AG04450 (cell line): ENCODE measurements at regions not wholly inside any gene's neighbourhood (a gene's known extent, or its start where the extent isn't known, plus 50 kb on each side); places are given as distances from the start of the nearest gene placed in this dataset.
"Not testable (repeated sequence)": the region's sequence is repeated elsewhere in the genome, so short reads cannot be mapped to it uniquely, and the experiment has no call there.

ENCODE experiments used
- CTCF ChIA-PET: fragments of 300-600, 350-600 bp; formaldehyde crosslinking; extraction: SDS; loops from one replicate; lab custom pipeline; 2022; ENCODE audit warnings: antibody characterized with exemption, inconsistent platforms; lab: Charles Lee
- POLR2A ChIA-PET: fragments of 350-600 bp; formaldehyde crosslinking; extraction: SDS; loops from one replicate; lab custom pipeline; 2021; ENCODE audit warnings: antibody characterized with exemption, inconsistent platforms; lab: Yijun Ruan, JAX
- DNase-seq: peaks from one replicate; pipeline ENCODE4 v3.0.0-alpha.2; 2011; ENCODE audit warnings: low read depth, low spot score
- H3K27ac ChIP-seq: one replicate; pipeline ENCODE4 v1.5.1; 2012; ENCODE audit warnings: low read depth, low read length, control low read depth
- H3K27me3 ChIP-seq: one replicate; pipeline ENCODE4 v1.6.0; 2012; ENCODE audit warnings: low read length; ENCODE audit not compliant: control insufficient read depth, insufficient read depth
- H3K4me3 ChIP-seq: 2 replicates; pipeline ENCODE4 v1.5.1; 2011; ENCODE audit warnings: mild to moderate bottlenecking, low read depth, low read length, control low read depth
- H3K9me3 ChIP-seq: 2 replicates; pipeline ENCODE4 v1.5.1; 2012; ENCODE audit warnings: low read length; ENCODE audit not compliant: control insufficient read depth, insufficient read depth
- TF ChIP-seq, protein P1 (sequence below): IDR thresholded peaks from 2 replicates; pipeline ENCODE4 v1.5.1; 2011; ENCODE audit warnings: low read depth, low read length, control low read depth, inconsistent platforms

DNA sequence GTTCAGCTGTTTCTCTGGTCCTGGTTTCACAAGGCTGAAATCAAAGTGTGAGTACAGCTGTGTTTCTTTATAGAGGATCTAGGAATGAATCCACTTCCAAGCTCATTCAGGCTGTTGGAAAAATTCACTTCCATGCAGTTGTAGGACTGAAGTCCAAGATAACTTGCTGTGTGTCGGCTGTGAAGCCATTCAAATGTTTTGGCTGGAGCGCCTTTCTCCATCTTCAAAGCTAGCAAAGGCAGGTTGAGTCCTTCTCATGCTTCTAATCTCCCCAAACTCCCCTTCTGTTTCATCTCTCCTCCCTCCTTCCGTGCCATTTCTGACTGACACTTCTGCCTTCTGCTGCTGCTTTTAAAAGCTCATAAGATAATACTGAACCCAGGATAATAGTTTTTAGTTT lies 1195.4 kb upstream of the LRRN3 start:
- TF ChIP-seq, protein P1, sequence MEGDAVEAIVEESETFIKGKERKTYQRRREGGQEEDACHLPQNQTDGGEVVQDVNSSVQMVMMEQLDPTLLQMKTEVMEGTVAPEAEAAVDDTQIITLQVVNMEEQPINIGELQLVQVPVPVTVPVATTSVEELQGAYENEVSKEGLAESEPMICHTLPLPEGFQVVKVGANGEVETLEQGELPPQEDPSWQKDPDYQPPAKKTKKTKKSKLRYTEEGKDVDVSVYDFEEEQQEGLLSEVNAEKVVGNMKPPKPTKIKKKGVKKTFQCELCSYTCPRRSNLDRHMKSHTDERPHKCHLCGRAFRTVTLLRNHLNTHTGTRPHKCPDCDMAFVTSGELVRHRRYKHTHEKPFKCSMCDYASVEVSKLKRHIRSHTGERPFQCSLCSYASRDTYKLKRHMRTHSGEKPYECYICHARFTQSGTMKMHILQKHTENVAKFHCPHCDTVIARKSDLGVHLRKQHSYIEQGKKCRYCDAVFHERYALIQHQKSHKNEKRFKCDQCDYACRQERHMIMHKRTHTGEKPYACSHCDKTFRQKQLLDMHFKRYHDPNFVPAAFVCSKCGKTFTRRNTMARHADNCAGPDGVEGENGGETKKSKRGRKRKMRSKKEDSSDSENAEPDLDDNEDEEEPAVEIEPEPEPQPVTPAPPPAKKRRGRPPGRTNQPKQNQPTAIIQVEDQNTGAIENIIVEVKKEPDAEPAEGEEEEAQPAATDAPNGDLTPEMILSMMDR = no peak
- CTCF ChIA-PET = no interaction called here
- Histone ChIP-seq H3K9me3 (no peaks in the 10 kb centered on the region), H3K27me3 (no peaks in the 10 kb centered on the region), H3K27ac (no peak overlapping the region), H3K4me3 (no peak overlapping the region)
- POLR2A ChIA-PET = no interaction called here
- no peak for DNase-seq

DNA sequence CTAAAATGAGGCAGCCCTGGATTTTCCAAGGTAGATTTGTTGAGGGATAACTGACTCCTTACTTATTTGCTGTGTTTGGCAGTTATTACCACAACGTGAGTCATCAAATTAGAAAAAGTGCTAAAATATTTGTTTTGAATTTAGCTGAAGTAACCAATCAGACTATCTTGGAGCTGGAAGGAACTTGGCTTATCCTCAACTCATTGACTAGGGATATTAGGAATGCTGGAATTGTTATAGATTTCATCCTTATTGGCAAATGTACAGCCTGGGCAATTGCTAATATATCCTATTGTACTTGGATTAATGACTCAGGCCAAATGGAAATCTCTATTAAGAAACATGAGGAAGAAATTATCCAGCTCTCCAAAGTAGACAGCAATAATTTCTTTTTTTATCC lies 1189.0 kb upstream of the LRRN3 start:
- CTCF ChIA-PET = no interaction called here
- DNase-seq = no peak
- Histone ChIP-seq H3K4me3 (no peak overlapping the region), H3K9me3 (peaks cover 7% of the 10 kb centered on the region; the same call in 1 of the 2 replicates), H3K27ac (no peak overlapping the region), H3K27me3 (no peaks in the 10 kb centered on the region)
- POLR2A ChIA-PET = no interaction called here
- TF ChIP-seq, protein P1 = no peak

DNA sequence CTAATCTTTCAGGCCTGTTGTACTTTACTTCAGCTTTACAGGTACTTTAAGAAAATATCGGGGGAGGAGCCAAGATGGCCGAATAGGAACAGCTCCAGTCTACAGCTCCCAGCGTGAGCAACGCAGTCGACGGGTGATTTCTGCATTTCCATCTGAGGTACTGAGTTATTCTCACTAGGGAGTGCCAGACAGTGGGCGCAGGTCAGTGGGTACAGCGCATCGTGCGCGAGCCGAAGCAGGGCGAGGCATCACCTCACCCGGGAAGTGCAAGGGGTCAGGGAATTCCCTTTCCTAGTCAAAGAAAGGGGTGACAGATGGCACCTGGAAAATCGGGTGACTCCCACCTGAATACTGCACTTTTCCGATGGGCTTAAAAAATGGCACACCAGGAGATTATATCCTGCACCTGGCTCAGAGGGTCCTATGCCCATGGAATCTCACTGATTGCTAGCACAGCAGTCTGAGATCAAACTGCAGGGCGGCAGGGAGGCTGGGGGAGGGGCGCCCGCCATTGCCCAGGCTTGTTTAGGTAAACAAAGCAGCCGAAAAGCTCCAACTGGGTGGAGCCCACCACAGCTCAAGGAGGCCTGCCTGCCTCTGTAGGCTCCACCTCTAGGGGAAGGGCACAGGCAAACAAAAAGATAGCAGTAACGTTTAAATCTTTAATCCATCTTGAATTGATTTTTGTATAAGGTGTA lies 1185.4 kb upstream of the LRRN3 start:
- DNase-seq, H3K4me3 ChIP-seq, CTCF ChIA-PET, POLR2A ChIA-PET, H3K9me3 ChIP-seq, H3K27ac ChIP-seq, H3K27me3 ChIP-seq: not testable (repeated sequence)

DNA sequence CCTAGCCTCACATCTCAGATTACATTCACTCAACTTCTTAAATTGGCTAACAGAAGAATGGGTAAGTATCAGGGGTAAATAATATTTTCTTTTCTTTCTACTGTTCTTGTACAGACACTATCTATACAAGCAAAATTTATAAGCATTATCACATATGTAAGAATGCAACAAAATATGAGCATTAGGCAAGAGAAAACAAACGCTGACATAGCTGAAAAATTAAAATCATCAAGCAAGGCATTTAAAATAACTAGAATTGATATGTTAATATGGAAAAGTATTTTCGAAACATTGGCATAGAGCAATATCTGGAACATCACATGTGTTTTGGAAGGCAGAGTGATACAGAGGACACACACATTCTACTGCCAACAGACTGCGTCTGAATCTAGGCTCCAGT lies 1175.3 kb upstream of the LRRN3 start:
- TF ChIP-seq, protein P1 = no peak
- no peak for DNase-seq
- ChIA-PET CTCF (no interaction called here), POLR2A (no interaction called here)
- Histone ChIP-seq H3K4me3 (no peak overlapping the region), H3K9me3 (no peaks in the 10 kb centered on the region), H3K27ac (no peak overlapping the region), H3K27me3 (no peaks in the 10 kb centered on the region)

DNA sequence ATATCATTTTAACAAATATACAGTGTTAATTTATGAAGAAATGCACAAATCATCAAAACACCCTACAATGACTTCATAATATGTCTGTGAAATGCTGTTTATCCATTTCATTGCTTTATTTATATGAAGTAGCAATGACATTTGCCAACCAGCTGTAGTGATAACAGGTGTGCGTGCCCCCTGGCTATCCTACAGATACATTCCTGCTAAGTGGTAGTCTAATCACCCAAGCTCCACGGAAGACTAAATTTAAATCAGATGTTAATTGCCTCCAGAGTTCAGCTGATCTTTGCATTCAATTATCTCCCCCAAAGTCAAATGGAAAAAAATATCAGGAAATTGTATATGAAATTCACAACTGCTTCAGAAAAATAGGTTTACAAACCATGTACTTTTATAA lies 1164.2 kb upstream of the LRRN3 start:
- DNase-seq = no peak
- H3K27me3 ChIP-seq = no peaks in the 10 kb centered on the region
- peaks cover 3% of the 10 kb centered on the region for H3K9me3 ChIP-seq
- CTCF ChIA-PET = no interaction called here
- H3K4me3 ChIP-seq = no peak overlapping the region
- H3K27ac ChIP-seq = no peak overlapping the region
- POLR2A ChIA-PET = no interaction called here
- TF ChIP-seq, protein P1 = no peak
